Sigmoid colon (tissue), 4 donors: ENCODE measurements at regions not wholly inside any gene's neighbourhood (a gene's known extent, or its start where the extent isn't known, plus 50 kb on each side); places are given as distances from the start of the nearest gene placed in this dataset.

Experiments
- EP300 ChIP-seq, 4 donors: sonication (generic); formaldehyde crosslinking; IDR thresholded peaks; one replicate each; pipeline ENCODE4 v1.6.1; 2017; ENCODE audit warnings: antibody characterized with exemption in 4 of 4
- POLR2A ChIP-seq, 2 donors: fragments of 450-650 bp; IDR thresholded peaks; one replicate each; pipeline ENCODE4 v1.6.1; 2016; ENCODE audit warnings: antibody characterized with exemption in 2 of 2, mild to moderate bottlenecking in 2 of 2, moderate library complexity in 2 of 2
- POLR2AphosphoS5 ChIP-seq, 4 donors: sonication (generic); formaldehyde crosslinking; IDR thresholded peaks; one replicate each; pipeline ENCODE4 v1.6.1; 2017; ENCODE audit warnings: antibody characterized with exemption in 4 of 4
- TF ChIP-seq, protein P1 (sequence below), 4 experiments: fragments of 450-650 bp in 3 of 4; fragments of 200-600 bp in 1 of 4; IDR thresholded peaks; one replicate each; pipeline ENCODE4 v1.5.1; 2016 to 2019; ENCODE audit warnings: antibody characterized with exemption in 4 of 4, mild to moderate bottlenecking in 3 of 4, moderate library complexity in 2 of 4

DNA sequence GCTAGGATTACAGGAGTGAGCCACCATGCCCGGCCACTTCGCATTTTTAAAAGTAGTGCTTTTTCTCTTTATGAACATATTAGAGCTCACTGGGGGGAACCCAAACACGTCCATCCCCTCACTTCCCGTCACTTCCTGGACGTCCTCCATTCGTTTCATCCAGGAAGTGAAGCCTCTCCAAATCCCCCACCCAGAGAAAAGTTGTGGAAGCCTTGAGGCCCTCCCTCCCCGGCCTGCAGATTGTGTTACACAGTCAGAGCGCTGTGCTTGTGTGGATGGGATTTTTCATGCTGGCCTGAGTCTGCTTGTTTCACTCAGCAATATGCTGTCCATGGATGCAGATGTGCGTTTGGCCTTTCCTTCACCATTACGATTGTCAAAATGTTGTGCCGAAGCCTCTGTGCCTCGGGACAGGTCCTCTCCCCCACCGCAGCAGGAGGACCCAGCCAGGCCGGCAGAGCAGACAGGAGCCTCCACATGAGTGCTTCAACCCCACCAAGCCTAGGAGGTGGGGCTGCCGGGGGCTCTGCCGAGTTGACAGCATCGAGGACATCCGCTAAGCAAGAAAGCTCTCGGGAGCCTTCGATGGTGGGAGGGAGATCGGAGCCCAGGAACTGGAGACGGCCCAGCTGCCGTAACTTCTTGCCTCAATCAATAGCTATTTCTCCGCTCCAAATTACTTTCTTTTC lies 121.6 kb upstream of the PPP1R26 start:
- TF ChIP-seq, protein P1, sequence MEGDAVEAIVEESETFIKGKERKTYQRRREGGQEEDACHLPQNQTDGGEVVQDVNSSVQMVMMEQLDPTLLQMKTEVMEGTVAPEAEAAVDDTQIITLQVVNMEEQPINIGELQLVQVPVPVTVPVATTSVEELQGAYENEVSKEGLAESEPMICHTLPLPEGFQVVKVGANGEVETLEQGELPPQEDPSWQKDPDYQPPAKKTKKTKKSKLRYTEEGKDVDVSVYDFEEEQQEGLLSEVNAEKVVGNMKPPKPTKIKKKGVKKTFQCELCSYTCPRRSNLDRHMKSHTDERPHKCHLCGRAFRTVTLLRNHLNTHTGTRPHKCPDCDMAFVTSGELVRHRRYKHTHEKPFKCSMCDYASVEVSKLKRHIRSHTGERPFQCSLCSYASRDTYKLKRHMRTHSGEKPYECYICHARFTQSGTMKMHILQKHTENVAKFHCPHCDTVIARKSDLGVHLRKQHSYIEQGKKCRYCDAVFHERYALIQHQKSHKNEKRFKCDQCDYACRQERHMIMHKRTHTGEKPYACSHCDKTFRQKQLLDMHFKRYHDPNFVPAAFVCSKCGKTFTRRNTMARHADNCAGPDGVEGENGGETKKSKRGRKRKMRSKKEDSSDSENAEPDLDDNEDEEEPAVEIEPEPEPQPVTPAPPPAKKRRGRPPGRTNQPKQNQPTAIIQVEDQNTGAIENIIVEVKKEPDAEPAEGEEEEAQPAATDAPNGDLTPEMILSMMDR (IDR thresholded peaks at IDR 0.05): no peak
- TF ChIP-seq EP300 (IDR thresholded peaks at IDR 0.05): no peak
- TF ChIP-seq POLR2A (IDR thresholded peaks at IDR 0.05): no peak
- TF ChIP-seq POLR2AphosphoS5 (IDR thresholded peaks at IDR 0.05): no peak
